ENCODE measurements at regions not wholly inside any gene's neighbourhood (a gene's known extent, or its start where the extent isn't known, plus 50 kb on each side); places are given as distances from the start of the nearest gene placed in this dataset.

DNA sequence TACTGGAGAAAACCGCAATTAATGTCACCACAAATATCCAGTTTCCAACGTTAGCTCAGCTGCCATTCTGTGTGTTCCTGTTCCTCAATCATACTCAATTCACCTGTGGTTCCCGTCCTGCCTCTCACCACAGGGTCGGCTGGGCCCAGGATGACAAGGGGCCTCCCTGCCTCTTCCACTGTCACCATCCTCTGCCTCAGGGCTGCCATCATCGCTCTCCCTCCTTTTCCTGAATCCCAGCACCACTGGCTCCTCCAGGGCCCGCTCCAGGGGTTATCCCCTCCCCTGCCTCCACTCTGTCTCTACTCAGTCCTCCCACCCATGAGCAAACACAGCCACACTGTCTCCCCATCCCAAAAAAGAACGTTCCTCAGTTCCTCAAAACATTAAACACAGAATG is 170.9 kb upstream of the NSMCE3 start:
- CTCF ChIA-PET, result no interaction called here
- Histone ChIP-seq H3K4me2 (no peak overlapping the region), H3K9me3 (no peaks in the 10 kb centered on the region), H3K4me3 (no peak overlapping the region), H3K4me1 (no peaks in the 10 kb centered on the region; the same call in 2 of the 3 replicates), H3K27ac (no peak overlapping the region)
- DNase-seq (ENCODE audit: low read depth in 1 of 2, low spot score in 1 of 2) (no peak), FAIRE-seq (no peak), ATAC-seq (no peak)
- POLR2A ChIA-PET, result no interaction called here
- TF ChIP-seq POLR2A (IDR thresholded peaks at IDR 0.05; ENCODE audit: low read length) (no peak), FOXS1 (CRISPR knock-in tag; IDR thresholded peaks at IDR 0.05) (no peak), KDM1A (IDR thresholded peaks at IDR 0.05; ENCODE audit: low read depth) (no peak), BHLHE40 (IDR thresholded peaks at IDR 0.05; ENCODE audit: low read depth, low read length) (no peak), EHMT2 (IDR thresholded peaks at IDR 0.05; ENCODE audit: low read depth) (no peak), SREBF2 (IDR thresholded peaks at IDR 0.05) (no peak), CHD4 (IDR thresholded peaks at IDR 0.05; ENCODE audit: borderline replicate concordance) (no peak), POLR2AphosphoS2 (conservative IDR thresholded peaks at IDR 0.05; ENCODE audit: low read length) (no peak), SMC3 (IDR thresholded peaks at IDR 0.05) (no peak), CHD2 (IDR thresholded peaks at IDR 0.05; ENCODE audit: low read length, partially characterized antibody) (no peak), RNF2 (IDR thresholded peaks at IDR 0.05; ENCODE audit: borderline replicate concordance, low read depth) (no peak), RARB (CRISPR knock-in tag; IDR thresholded peaks at IDR 0.05) (no peak)
- TF ChIP-seq, protein P1, sequence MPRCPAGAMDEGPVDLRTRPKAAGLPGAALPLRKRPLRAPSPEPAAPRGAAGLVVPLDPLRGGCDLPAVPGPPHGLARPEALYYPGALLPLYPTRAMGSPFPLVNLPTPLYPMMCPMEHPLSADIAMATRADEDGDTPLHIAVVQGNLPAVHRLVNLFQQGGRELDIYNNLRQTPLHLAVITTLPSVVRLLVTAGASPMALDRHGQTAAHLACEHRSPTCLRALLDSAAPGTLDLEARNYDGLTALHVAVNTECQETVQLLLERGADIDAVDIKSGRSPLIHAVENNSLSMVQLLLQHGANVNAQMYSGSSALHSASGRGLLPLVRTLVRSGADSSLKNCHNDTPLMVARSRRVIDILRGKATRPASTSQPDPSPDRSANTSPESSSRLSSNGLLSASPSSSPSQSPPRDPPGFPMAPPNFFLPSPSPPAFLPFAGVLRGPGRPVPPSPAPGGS (IDR thresholded peaks at IDR 0.05), result no peak
- WGBS (ENCODE audit: missing lambda C conversion rate), result 35% methylated on average over 7 of the region's 7 CpGs

DNA sequence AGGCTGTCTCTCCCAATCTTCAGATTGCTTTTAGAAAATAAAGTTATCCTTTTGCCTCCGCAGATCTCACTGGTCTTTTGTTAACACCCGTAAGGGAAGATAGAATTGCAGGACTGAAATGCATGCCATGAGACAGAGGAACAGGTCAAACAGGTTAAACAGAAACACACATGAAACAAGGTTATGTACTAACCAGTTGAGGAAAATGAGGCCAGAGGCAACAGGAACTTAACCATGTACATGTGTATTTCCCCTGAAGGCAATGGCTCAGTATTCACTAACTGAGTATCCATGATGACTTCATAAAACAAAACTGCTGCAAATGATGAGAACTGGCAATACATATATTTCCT is 169.1 kb upstream of the NSMCE3 start:
- POLR2A ChIA-PET, result no interaction called here
- Histone ChIP-seq H3K27ac (no peak overlapping the region), H3K9me3 (no peaks in the 10 kb centered on the region), H3K4me1 (no peaks in the 10 kb centered on the region; the same call in 2 of the 3 replicates), H3K4me2 (no peak overlapping the region), H3K4me3 (no peak overlapping the region)
- no peak for TF ChIP-seq BHLHE40 (IDR thresholded peaks at IDR 0.05; ENCODE audit: low read depth, low read length)
- TF ChIP-seq, protein P2, sequence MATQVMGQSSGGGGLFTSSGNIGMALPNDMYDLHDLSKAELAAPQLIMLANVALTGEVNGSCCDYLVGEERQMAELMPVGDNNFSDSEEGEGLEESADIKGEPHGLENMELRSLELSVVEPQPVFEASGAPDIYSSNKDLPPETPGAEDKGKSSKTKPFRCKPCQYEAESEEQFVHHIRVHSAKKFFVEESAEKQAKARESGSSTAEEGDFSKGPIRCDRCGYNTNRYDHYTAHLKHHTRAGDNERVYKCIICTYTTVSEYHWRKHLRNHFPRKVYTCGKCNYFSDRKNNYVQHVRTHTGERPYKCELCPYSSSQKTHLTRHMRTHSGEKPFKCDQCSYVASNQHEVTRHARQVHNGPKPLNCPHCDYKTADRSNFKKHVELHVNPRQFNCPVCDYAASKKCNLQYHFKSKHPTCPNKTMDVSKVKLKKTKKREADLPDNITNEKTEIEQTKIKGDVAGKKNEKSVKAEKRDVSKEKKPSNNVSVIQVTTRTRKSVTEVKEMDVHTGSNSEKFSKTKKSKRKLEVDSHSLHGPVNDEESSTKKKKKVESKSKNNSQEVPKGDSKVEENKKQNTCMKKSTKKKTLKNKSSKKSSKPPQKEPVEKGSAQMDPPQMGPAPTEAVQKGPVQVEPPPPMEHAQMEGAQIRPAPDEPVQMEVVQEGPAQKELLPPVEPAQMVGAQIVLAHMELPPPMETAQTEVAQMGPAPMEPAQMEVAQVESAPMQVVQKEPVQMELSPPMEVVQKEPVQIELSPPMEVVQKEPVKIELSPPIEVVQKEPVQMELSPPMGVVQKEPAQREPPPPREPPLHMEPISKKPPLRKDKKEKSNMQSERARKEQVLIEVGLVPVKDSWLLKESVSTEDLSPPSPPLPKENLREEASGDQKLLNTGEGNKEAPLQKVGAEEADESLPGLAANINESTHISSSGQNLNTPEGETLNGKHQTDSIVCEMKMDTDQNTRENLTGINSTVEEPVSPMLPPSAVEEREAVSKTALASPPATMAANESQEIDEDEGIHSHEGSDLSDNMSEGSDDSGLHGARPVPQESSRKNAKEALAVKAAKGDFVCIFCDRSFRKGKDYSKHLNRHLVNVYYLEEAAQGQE (IDR thresholded peaks at IDR 0.05), result no peak
- TF ChIP-seq RARB (CRISPR knock-in tag; IDR thresholded peaks at IDR 0.05), result no peak
- no peak for TF ChIP-seq HDAC2 (IDR thresholded peaks at IDR 0.05)
- TF ChIP-seq MAZ (IDR thresholded peaks at IDR 0.05; ENCODE audit: borderline replicate concordance, low read depth, low read length), result no peak
- TF ChIP-seq SMC3 (IDR thresholded peaks at IDR 0.05), result no peak
- TF ChIP-seq FOSL2 (IDR thresholded peaks at IDR 0.05), result no peak
- no peak for TF ChIP-seq FOSL2 (CRISPR knock-in tag; IDR thresholded peaks at IDR 0.05)
- no peak for TF ChIP-seq EHMT2 (IDR thresholded peaks at IDR 0.05; ENCODE audit: low read depth)
- TF ChIP-seq RNF2 (IDR thresholded peaks at IDR 0.05; ENCODE audit: borderline replicate concordance, low read depth), result no peak
- TF ChIP-seq, protein P3, sequence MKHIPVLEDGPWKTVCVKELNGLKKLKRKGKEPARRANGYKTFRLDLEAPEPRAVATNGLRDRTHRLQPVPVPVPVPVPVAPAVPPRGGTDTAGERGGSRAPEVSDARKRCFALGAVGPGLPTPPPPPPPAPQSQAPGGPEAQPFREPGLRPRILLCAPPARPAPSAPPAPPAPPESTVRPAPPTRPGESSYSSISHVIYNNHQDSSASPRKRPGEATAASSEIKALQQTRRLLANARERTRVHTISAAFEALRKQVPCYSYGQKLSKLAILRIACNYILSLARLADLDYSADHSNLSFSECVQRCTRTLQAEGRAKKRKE (CRISPR knock-in tag; IDR thresholded peaks at IDR 0.05; ENCODE audit: low read depth), result no peak
- no peak for TF ChIP-seq HOXB5 (CRISPR knock-in tag; IDR thresholded peaks at IDR 0.05)
- TF ChIP-seq FOXS1 (CRISPR knock-in tag; IDR thresholded peaks at IDR 0.05), result no peak
- TF ChIP-seq NR3C1 (IDR thresholded peaks at IDR 0.05), result no peak
- TF ChIP-seq RCOR1 (IDR thresholded peaks at IDR 0.05; ENCODE audit: low read depth, low read length), result no peak
- TF ChIP-seq PHF8 (IDR thresholded peaks at IDR 0.05; ENCODE audit: borderline replicate concordance, low read depth), result no peak
- no peak for FAIRE-seq
- 37% methylated on average over 2 of the region's 2 CpGs for WGBS (ENCODE audit: missing lambda C conversion rate)
- no peak for ATAC-seq
- CTCF ChIA-PET, result no interaction called here
- no peak for DNase-seq (ENCODE audit: low read depth in 1 of 2, low spot score in 1 of 2)
